Forelimb muscle (tissue), 1 donor: ENCODE measurements at regions not wholly inside any gene's neighbourhood (a gene's known extent, or its start where the extent isn't known, plus 50 kb on each side); places are given as distances from the start of the nearest gene placed in this dataset.

Source experiments
- DNase-seq: peaks from one replicate; pipeline ENCODE4 v3.0.0-alpha.2; 2013; ENCODE audit warnings: low read depth

GRCh38 chr5:40413743-40414142 is 266.0 kb upstream of the PTGER4 start:
- no peak for DNase-seq

- no peak for DNase-seq
Measured at GRCh38 chr5:40412771-40413170, 266.9 kb upstream of the PTGER4 start.

DNA sequence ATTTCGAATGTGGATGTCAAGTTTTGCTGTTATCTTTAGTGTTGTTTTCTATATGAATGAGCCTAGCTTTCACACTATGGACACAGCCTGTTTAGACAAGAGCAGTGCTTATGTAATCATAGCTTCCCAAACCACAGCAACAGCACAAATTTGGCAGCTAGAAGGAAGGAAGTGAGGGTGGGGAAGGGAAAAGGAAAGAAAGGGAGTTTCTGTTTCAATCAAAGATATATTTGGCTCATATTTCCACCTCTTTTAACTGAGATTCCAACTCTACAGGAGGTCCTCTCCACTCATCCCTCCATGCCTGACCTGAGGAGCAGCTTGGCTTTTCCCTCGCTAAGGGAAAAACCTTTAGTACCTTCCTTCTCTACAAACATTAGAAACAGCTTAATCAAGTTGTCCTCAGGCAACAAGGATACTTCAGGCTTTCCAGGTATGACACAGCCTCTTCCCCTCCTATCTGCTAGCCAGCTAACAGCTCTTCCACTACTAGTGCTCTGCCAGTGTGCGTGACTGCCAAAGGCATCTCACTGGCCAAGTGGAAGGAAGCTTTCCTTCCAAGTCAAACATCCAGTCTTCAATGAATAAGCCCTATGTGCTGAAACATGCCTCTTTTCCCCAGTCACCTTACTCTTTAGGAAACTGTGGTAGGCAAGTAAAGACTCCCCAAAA is 268.6 kb upstream of the PTGER4 start:
- no peak for DNase-seq

- DNase-seq = no peak
Measured at GRCh38 chr5:40410231-40410861, 269.4 kb upstream of the PTGER4 start.

- DNase-seq = no peak
Measured at GRCh38 chr5:40409601-40410000, 270.1 kb upstream of the PTGER4 start.

- DNase-seq = no peak
Measured at GRCh38 chr5:40406741-40407211, 272.9 kb upstream of the PTGER4 start.

DNA sequence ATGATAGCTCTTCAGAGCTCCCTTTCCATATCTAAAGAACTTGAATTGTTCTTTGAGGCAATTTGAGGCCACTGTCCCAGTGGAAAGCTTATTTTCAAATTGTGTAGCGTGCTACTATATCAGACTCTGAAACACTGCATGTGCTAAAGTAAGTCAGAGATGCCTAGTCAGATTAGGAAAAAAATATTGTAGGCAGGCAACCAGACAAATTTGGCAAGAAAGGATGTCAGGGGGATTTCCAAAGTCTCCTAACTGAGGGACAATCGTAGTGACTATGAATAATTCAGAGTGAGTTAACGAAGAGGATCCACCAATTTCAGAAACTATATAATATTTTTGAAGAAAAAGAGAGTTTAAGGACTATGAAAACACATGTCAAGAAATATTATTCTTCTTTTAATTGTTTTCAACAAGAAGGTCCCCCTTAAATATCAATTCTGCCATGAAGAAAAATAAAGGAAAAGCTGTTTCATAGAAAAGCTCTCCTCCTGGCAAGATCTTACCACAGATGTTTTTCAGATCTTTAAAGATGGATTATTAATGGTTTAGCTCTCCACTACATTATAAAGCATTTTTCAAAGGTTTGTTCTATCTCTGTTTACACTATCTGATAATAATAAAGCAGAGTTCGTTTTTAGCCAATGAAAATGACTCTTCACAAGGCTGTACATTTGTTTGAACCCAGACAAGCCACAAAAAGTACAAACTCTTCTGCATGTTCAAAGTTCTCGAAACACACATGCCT is 273.5 kb upstream of the PTGER4 start:
- no peak for DNase-seq

- no peak for DNase-seq
Measured at GRCh38 chr5:40405230-40405629, 274.5 kb upstream of the PTGER4 start.

- DNase-seq = no peak
Measured at GRCh38 chr5:40404613-40405012, 275.1 kb upstream of the PTGER4 start.

DNA sequence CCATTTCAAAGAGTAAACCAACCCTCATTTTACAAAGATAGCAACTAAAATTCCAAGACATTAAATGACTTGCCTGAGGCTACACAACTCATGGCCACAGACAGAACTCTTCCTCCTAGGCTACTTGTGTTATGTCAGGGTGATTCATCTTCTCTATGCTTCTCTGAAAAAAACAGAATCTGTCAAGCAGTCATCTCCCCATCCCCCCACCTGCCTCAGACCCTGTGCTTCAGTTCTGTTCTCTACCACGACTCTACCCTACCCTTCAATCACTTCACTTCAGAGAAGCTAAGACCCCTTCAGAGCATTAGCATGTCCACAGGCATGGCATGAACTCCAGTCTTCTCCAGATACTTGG is 277.7 kb upstream of the PTGER4 start:
- no peak for DNase-seq

GRCh38 chr5:40401284-40402006 is 278.3 kb upstream of the PTGER4 start:
- no peak for DNase-seq

- DNase-seq = no peak
Measured at GRCh38 chr5:40400245-40400644, 279.5 kb upstream of the PTGER4 start.

DNA sequence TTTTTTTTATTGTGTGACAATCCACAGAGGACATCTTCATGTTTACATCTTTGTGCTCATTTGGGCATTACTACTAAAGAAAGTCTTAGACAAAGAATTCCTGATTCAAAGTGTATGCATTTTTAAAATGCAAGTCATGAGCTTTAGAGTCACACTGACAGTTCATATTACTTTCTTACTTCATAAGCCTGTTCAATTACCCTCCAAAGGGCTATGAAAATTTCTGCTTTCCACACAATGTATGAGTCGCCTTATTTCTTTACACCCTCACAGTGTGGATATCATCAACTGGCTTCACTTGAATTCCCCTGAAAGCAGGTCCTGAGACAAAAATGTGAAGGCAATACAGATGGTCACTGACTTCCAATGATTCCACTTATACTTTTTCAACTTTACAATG is 280.4 kb upstream of the PTGER4 start:
- no peak for DNase-seq

DNA sequence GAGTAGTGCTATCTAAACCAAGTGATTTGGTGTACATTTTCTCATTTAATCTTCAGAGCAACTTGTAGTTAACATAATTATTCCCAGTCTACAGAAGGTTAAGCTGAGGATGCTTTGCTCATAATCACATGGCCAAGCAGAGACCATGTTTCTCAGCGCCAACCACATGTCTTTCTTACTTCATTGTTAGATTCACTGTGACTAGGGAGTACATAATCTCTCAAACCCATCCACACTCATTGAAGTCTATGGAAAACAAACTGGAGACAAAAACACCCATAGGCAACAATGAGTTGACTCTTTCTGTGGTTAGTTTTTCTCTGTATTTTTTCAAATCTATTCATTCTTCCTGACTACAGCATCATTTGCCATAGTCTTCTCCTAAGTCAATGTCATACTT is 281.7 kb upstream of the PTGER4 start:
- no peak for DNase-seq

GRCh38 chr5:40397091-40397490 is 282.6 kb upstream of the PTGER4 start:
- no peak for DNase-seq

- DNase-seq = no peak
Measured at GRCh38 chr5:40396317-40396716, 283.4 kb upstream of the PTGER4 start.

DNA sequence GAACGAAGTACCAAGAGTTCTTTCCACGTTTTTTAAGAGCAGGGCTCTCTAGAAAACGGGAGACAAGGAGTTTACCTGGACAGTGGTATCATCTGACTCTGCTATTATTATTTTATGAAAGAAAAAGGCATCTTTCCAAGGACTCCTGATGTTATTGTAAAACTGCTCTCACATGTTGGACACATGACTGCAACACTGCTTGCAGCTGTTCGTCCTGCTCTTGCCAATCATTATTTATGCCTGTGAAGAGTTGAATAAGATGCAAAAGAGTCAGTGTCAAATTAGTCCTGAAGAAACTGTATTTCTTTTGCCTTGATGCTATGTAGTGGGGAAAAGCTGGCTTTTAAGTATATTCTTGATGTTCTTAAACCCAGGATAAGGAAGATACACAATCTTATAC is 284.5 kb upstream of the PTGER4 start:
- no peak for DNase-seq

DNA sequence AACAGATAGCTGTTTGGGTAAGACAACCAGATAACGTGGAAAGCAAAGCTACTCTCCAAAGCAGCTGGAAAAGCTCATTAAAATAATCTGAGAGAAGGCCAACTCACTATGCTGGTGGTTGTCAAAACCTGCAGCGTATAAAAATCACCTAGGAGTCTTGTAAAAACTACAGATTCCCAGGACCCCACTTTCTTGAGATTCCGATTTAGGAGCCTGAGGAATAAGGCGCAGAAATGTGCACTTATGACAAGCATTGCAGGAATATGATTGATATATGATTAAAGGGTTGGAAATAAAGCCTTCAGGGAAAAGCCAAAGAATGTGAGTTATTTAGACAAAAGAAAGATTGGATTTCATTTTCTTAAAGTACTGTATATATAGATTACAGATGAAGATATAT is 285.0 kb upstream of the PTGER4 start:
- no peak for DNase-seq

DNA sequence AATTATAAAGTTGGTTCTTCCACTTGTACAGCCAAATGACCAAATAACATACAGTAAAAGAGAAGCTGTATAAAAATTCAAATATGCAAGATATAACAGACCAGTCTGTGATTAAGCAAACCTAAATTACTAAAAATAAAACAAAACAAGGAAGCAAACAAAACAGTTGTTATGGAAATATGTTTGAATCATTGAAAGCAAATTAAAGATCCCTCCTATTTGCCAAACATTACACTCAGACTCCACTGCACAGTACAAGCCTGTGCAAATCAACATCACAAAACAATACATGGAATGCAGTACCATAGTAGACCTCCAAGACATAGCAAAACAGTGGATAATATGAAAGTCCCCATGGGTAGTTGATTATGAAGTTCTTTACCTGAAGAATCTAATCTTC is 288.1 kb upstream of the PTGER4 start:
- DNase-seq = no peak

DNA sequence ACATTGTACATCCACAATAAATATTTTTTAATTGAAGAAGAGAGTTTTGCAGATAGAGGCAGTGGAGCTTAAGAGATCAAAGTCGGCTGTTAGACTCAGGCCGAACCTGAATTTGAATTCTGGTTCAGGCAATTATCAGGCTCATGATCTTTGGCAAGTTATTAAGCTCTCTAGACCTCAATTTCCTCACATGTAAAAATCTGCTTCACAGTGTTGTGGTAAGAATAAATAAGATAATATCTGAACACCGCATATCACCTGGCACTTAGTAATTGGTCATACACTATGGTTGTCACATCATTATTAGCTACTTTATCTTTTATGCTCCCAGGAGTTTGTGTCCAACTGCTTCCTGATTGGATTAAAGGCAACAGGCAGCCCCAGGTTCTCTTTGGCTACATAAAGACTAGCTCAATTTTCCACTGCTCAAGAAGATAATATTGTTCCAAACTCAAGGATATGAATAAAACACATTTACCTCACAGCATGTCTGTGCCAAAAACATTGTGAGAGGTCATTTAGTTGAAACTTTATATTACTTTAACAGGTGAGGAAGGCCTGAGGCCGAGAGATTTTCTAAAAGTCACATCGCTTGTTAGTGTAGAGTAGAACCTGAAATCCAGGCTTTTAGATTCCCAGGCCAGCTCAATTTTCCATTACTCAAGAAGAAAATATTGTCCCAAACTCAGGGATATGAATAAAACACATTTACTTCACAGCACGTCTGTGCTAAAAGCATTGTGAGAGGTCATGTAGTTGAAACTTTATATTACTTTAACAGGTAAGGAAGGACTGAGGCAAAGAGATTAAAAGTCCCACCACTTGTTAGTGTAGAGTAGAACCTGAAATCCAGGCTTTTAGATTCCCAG is 289.2 kb upstream of the PTGER4 start:
- DNase-seq = no peak

DNA sequence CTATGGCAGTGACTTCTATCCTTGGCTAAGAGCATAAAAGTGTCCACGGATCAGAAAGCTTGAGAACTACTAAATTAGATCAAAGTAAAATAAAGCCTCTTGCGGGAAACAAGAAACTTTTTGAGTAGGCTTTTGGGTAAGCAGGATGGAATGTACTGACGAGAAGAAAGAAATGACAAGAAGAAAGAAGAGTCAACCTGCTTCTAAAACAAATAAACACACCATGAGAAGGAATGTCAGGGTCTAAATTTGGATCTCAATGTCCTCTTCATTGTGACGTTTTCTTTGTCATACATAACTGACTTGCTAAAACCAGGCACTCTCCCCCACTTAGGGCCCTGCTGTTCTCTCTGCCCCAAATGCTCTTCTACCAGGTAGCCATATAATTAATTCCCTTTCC is 290.1 kb upstream of the PTGER4 start:
- no peak for DNase-seq
